Peyer's patch (tissue), 4 donors: ENCODE measurements at regions not wholly inside any gene's neighbourhood (a gene's known extent, or its start where the extent isn't known, plus 50 kb on each side); places are given as distances from the start of the nearest gene placed in this dataset.

Source experiments
- POLR2A ChIP-seq, 2 donors: fragments of 450-650 bp; IDR thresholded peaks; one replicate each; pipeline ENCODE4 v1.5.1; 2017; ENCODE audit warnings: antibody characterized with exemption in 2 of 2, mild to moderate bottlenecking in 2 of 2, moderate library complexity in 2 of 2
- TF ChIP-seq, protein P1 (sequence below), 6 experiments: fragments of 450-650 bp in 4 of 6; fragments of 200-600 bp in 2 of 6; sonication (generic) in 1 of 6; IDR thresholded peaks; one replicate each; pipeline ENCODE4 v1.5.1; 2017 to 2019; ENCODE audit warnings: antibody characterized with exemption in 6 of 6, mild to moderate bottlenecking in 3 of 6, moderate library complexity in 1 of 6

DNA sequence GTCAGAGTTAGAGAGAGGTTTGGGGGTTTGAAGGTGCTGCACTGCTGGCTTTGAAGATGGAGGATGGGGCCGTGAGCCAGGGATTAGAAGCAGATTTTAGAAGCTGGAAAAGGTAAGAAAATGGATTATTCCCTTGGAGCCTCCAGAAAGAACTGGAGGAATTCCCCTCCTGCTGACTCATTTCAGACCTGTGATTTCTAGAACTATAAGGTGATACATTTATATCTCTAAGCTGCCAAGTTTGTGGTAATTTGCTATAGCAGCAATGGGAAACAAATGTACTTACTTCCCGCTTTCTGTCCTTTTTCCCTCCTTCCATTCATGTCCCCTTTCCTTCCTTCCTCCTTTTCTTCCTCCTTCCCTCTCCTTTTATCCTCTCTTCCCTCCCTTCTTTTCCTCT lies 78.5 kb upstream of the PCDH8 start:
- TF ChIP-seq, protein P1, sequence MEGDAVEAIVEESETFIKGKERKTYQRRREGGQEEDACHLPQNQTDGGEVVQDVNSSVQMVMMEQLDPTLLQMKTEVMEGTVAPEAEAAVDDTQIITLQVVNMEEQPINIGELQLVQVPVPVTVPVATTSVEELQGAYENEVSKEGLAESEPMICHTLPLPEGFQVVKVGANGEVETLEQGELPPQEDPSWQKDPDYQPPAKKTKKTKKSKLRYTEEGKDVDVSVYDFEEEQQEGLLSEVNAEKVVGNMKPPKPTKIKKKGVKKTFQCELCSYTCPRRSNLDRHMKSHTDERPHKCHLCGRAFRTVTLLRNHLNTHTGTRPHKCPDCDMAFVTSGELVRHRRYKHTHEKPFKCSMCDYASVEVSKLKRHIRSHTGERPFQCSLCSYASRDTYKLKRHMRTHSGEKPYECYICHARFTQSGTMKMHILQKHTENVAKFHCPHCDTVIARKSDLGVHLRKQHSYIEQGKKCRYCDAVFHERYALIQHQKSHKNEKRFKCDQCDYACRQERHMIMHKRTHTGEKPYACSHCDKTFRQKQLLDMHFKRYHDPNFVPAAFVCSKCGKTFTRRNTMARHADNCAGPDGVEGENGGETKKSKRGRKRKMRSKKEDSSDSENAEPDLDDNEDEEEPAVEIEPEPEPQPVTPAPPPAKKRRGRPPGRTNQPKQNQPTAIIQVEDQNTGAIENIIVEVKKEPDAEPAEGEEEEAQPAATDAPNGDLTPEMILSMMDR (IDR thresholded peaks at IDR 0.05): no peak
- no peak for TF ChIP-seq POLR2A (IDR thresholded peaks at IDR 0.05)
